ENCODE measurements at regions not wholly inside any gene's neighbourhood (a gene's known extent, or its start where the extent isn't known, plus 50 kb on each side); places are given as distances from the start of the nearest gene placed in this dataset.
"Not testable (repeated sequence)": the region's sequence is repeated elsewhere in the genome, so short reads cannot be mapped to it uniquely, and the experiment has no call there.

DNA sequence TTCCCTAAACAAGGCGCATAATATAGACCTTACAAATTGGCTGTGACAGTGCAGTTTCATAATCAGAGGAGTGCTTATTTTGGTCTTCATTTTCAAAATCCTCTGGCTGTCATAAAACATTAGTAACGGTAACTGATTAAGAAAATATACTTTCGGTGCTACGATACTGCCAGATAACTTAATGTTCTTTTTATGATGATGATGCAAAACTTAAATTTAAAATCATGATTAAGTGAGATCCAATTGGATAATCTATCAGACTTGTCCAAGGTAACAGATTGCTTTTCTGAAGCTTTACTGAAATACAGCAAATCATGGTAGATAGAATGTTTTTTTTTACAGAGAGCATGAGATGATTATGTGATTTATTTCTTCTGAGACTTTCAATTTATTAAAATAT is 364.2 kb upstream of the CNTN3 start:
- no peaks in the 10 kb centered on the region for H3K27me3 ChIP-seq (ENCODE audit: insufficient read depth, low read length)
- CTCF ChIA-PET (ENCODE audit: partially characterized antibody), result no interaction called here
- no peaks in the 10 kb centered on the region for H3K4me1 ChIP-seq (ENCODE audit: insufficient read depth, low read length)
- peaks cover 2 to 22% (median 5%) of the 10 kb centered on the region in 8 donors for H3K9me3 Mint-ChIP-seq
- DNase-seq, result no peak
- no peaks in the 10 kb centered on the region for H3K36me3 ChIP-seq (ENCODE audit: insufficient read depth, low read length)
- H3K27ac ChIP-seq (ENCODE audit: low read depth, low read length), result no peak overlapping the region
- intact Hi-C loops (cut with micrococcal nuclease), result no loop called here
- POLR2A ChIA-PET (ENCODE audit: partially characterized antibody), result no interaction called here
- H3K27me3 Mint-ChIP-seq, result no peaks in the 10 kb centered on the region
- no peaks in the 10 kb centered on the region for H3K4me1 Mint-ChIP-seq
- no peaks in the 10 kb centered on the region for H3K9me3 ChIP-seq (ENCODE audit: control insufficient read depth in 1 of 2, low read length in 2 of 2)
- H3K36me3 Mint-ChIP-seq, result no peaks in the 10 kb centered on the region
- no peak overlapping the region for H3K4me3 ChIP-seq (ENCODE audit: low read length in 2 of 2)
- H3K27ac Mint-ChIP-seq, result no peak overlapping the region
- H3K4me3 Mint-ChIP-seq, result no peak overlapping the region

DNA sequence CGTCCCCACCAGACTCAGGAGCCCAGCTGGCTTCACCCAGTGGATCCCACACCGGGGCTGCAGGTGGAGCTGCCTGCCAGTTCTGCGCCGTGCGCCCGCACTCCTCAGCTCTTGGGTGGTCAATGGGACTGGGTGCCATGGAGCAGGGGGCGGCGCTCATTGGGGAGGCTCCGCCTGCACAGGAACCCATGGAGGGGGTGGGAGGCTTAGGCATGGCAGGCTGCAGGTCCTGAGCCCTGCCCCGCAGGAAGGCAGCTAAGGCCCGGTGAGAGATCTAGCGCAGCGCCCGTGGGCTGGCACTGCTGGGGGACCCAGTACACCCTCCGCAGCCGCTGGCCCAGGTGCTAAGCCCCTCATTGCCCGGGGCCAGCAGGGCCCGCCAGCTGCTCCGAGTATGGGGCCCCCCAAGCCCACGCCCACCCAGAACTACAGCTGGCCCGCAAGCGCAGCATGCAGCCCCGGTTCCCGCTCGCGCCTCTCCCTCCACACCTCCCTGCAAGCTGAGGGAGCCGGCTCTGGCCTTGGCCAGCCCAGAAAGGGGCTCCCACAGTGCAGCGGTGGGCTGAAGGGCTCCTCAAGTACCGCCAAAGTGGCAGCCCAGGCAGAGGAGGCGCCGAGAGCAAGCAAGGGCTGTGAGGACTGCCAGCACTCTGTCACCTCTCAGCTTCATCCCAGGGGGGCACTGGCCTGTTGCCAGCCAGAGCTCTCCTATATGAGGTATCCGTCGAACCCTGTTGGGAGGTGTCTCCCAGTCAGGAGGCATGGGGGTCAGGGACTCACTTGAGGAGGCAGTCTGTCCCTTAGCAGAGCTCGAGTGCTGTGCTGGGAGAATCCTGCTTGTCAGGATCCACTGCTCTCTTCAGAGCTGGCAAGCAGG is 370.8 kb upstream of the CNTN3 start:
- POLR2A ChIA-PET (ENCODE audit: partially characterized antibody); H3K4me3 Mint-ChIP-seq; H3K4me1 ChIP-seq (ENCODE audit: insufficient read depth, low read length); H3K4me3 ChIP-seq (ENCODE audit: low read length in 2 of 2); H3K27ac ChIP-seq (ENCODE audit: low read depth, low read length); H3K4me1 Mint-ChIP-seq; H3K27me3 Mint-ChIP-seq; CTCF ChIA-PET (ENCODE audit: partially characterized antibody); H3K27ac Mint-ChIP-seq; intact Hi-C loops (cut with micrococcal nuclease); H3K9me3 ChIP-seq (ENCODE audit: control insufficient read depth in 1 of 2, low read length in 2 of 2); H3K27me3 ChIP-seq (ENCODE audit: insufficient read depth, low read length); DNase-seq; H3K36me3 ChIP-seq (ENCODE audit: insufficient read depth, low read length); H3K36me3 Mint-ChIP-seq: not testable (repeated sequence)
- peaks cover 2 to 30% (median 5%) of the 10 kb centered on the region in 8 donors for H3K9me3 Mint-ChIP-seq

DNA sequence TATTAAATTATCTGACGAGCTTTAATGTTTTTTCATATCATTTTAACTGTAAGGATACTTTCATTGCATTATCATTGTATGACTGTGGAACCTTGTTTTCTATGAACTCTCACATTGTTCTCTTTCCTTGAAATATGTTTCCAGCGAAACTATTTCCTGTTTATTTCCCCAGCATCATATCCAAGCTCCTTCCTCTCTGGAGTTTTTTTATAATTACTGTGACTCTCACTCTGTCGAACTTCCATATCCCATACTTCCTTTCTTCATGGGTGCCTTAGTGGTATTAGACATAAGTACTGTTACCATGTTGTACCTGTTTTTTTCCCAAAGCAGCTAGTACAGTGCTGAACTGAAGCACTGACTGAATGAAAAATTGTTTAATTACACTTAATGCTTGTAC is 373.6 kb upstream of the CNTN3 start:
- H3K4me1 ChIP-seq (ENCODE audit: insufficient read depth, low read length), result no peaks in the 10 kb centered on the region
- Mint-ChIP-seq H3K27ac (no peak overlapping the region), H3K4me1 (no peaks in the 10 kb centered on the region), H3K9me3 (peaks cover 2 to 21% (median 5%) of the 10 kb centered on the region in 8 donors), H3K36me3 (no peaks in the 10 kb centered on the region), H3K4me3 (no peak overlapping the region), H3K27me3 (no peaks in the 10 kb centered on the region)
- no peak for DNase-seq
- H3K27me3 ChIP-seq (ENCODE audit: insufficient read depth, low read length), result no peaks in the 10 kb centered on the region
- ChIA-PET CTCF (ENCODE audit: partially characterized antibody) (no interaction called here), POLR2A (ENCODE audit: partially characterized antibody) (no interaction called here)
- H3K9me3 ChIP-seq (ENCODE audit: control insufficient read depth in 1 of 2, low read length in 2 of 2), result no peaks in the 10 kb centered on the region
- no peak overlapping the region for H3K27ac ChIP-seq (ENCODE audit: low read depth, low read length)
- no peaks in the 10 kb centered on the region for H3K36me3 ChIP-seq (ENCODE audit: insufficient read depth, low read length)
- H3K4me3 ChIP-seq (ENCODE audit: low read length in 2 of 2), result no peak overlapping the region
- intact Hi-C loops (cut with micrococcal nuclease), result no loop called here

GRCh38 chr3:74992898-74993297 is 378.4 kb upstream of the CNTN3 start:
- no peaks in the 10 kb centered on the region for H3K27me3 Mint-ChIP-seq
- ChIA-PET POLR2A (ENCODE audit: partially characterized antibody) (no interaction called here), CTCF (ENCODE audit: partially characterized antibody) (no interaction called here)
- no peak overlapping the region for H3K4me3 Mint-ChIP-seq
- H3K36me3 ChIP-seq (ENCODE audit: insufficient read depth, low read length), result no peaks in the 10 kb centered on the region
- H3K27me3 ChIP-seq (ENCODE audit: insufficient read depth, low read length), result no peaks in the 10 kb centered on the region
- H3K36me3 Mint-ChIP-seq, result no peaks in the 10 kb centered on the region
- H3K4me1 ChIP-seq (ENCODE audit: insufficient read depth, low read length), result no peaks in the 10 kb centered on the region
- intact Hi-C loops (cut with micrococcal nuclease), result no loop called here
- no peak for DNase-seq
- no peak overlapping the region for H3K4me3 ChIP-seq (ENCODE audit: low read length in 2 of 2)
- H3K9me3 ChIP-seq (ENCODE audit: control insufficient read depth in 1 of 2, low read length in 2 of 2), result no peaks in the 10 kb centered on the region
- no peak overlapping the region for H3K27ac Mint-ChIP-seq
- no peak overlapping the region for H3K27ac ChIP-seq (ENCODE audit: low read depth, low read length)
- peaks cover 0 to 10% (median 4%) of the 10 kb centered on the region in 8 donors for H3K9me3 Mint-ChIP-seq
- no peaks in the 10 kb centered on the region for H3K4me1 Mint-ChIP-seq

DNA sequence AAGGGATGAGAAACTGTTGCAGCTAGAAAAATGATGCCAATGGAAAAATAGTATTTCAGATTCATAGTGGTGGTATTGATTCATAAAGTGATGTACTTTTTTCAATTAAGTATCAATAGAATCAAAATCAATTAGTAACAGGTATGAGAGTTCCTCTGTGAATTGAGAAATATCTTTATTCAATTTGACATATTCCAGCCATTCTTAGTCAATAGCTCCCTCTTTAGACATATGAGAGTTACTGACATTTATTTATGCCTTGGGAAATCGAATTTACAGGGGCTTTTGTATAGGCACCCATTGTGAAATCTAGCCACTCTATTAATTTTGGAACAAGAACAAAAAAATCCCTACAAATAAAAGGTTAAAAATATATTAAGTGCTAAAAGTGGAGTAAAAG is 386.9 kb upstream of the CNTN3 start:
- no peaks in the 10 kb centered on the region for H3K27me3 Mint-ChIP-seq
- H3K36me3 Mint-ChIP-seq, result no peaks in the 10 kb centered on the region
- no peak for DNase-seq
- Histone ChIP-seq H3K36me3 (ENCODE audit: insufficient read depth, low read length) (no peaks in the 10 kb centered on the region), H3K27me3 (ENCODE audit: insufficient read depth, low read length) (no peaks in the 10 kb centered on the region), H3K4me1 (ENCODE audit: insufficient read depth, low read length) (no peaks in the 10 kb centered on the region), H3K4me3 (ENCODE audit: low read length in 2 of 2) (no peak overlapping the region), H3K9me3 (ENCODE audit: control insufficient read depth in 1 of 2, low read length in 2 of 2) (no peaks in the 10 kb centered on the region), H3K27ac (ENCODE audit: low read depth, low read length) (no peak overlapping the region)
- H3K4me3 Mint-ChIP-seq, result no peak overlapping the region
- peaks cover 0 to 13% (median 5%) of the 10 kb centered on the region in 8 donors for H3K9me3 Mint-ChIP-seq
- no peaks in the 10 kb centered on the region for H3K4me1 Mint-ChIP-seq
- intact Hi-C loops (cut with micrococcal nuclease), result no loop called here
- POLR2A ChIA-PET (ENCODE audit: partially characterized antibody), result no interaction called here
- CTCF ChIA-PET (ENCODE audit: partially characterized antibody), result no interaction called here
- H3K27ac Mint-ChIP-seq, result no peak overlapping the region

DNA sequence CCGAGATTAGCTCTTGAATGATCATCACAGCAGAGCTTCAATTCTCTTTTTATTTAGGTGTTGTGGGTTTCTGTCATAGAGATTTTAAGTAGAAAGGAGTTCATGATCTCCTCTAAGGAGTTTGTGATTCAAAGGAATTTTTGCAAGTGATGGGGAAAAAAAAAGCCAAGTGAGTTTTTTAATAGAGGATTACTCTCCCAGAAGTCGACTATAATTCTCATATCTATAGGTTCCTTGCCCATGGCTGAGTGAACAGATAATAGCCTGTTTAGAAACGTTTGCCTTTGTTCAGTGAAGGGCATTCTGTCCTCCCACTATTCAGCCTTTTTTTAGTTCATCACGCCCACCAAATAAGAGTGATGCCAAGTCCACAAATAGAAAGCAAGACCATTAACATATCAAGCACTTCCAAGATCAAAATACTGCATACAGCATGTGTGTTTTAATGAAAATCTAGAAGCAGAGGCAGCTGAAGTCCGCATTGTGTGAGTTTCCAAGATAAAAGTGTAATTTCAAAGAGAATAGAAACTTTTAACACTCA is 398.4 kb upstream of the CNTN3 start:
- POLR2A ChIA-PET (ENCODE audit: partially characterized antibody), result no interaction called here
- no peak overlapping the region for H3K4me3 Mint-ChIP-seq
- Histone ChIP-seq H3K27me3 (ENCODE audit: insufficient read depth, low read length) (no peaks in the 10 kb centered on the region), H3K4me1 (ENCODE audit: insufficient read depth, low read length) (no peaks in the 10 kb centered on the region), H3K9me3 (ENCODE audit: control insufficient read depth in 1 of 2, low read length in 2 of 2) (no peaks in the 10 kb centered on the region), H3K4me3 (ENCODE audit: low read length in 2 of 2) (no peak overlapping the region), H3K36me3 (ENCODE audit: insufficient read depth, low read length) (no peaks in the 10 kb centered on the region), H3K27ac (ENCODE audit: low read depth, low read length) (no peak overlapping the region)
- no peaks in the 10 kb centered on the region for H3K36me3 Mint-ChIP-seq
- CTCF ChIA-PET (ENCODE audit: partially characterized antibody), result no interaction called here
- intact Hi-C loops (cut with micrococcal nuclease), result no loop called here
- H3K27me3 Mint-ChIP-seq, result no peaks in the 10 kb centered on the region
- no peak for DNase-seq
- H3K27ac Mint-ChIP-seq, result no peak overlapping the region
- no peaks in the 10 kb centered on the region for H3K4me1 Mint-ChIP-seq
- peaks cover 0 to 11% (median 5%) of the 10 kb centered on the region in 8 donors for H3K9me3 Mint-ChIP-seq

DNA sequence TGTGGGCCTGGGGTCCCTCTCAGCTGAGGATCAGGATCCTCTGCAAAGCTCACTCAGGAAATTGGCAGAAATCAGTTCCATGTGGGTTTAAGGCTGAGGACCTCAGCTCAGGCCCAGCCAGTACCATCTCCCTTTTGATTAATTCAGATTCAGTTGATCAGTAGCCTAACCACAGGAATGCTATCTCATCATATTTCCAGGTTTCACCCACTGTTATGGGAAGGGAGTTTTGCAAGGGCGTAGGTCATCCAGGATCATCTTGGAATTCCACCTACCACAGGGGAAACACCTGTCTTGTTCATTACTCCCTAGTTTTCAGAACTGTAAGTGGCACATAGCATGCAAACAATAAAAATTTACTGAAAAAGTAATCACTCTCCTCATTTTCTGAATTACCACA is 399.5 kb upstream of the CNTN3 start:
- H3K4me3 ChIP-seq (ENCODE audit: low read length in 2 of 2), result no peak overlapping the region
- H3K4me1 ChIP-seq (ENCODE audit: insufficient read depth, low read length), result no peaks in the 10 kb centered on the region
- intact Hi-C loops (cut with micrococcal nuclease), result no loop called here
- peaks cover 3 to 10% (median 6%) of the 10 kb centered on the region in 8 donors for H3K9me3 Mint-ChIP-seq
- H3K27me3 Mint-ChIP-seq, result no peaks in the 10 kb centered on the region
- POLR2A ChIA-PET (ENCODE audit: partially characterized antibody), result no interaction called here
- no peaks in the 10 kb centered on the region for H3K27me3 ChIP-seq (ENCODE audit: insufficient read depth, low read length)
- H3K36me3 ChIP-seq (ENCODE audit: insufficient read depth, low read length), result no peaks in the 10 kb centered on the region
- no peak overlapping the region for H3K4me3 Mint-ChIP-seq
- DNase-seq, result no peak
- H3K9me3 ChIP-seq (ENCODE audit: control insufficient read depth in 1 of 2, low read length in 2 of 2), result no peaks in the 10 kb centered on the region
- H3K27ac ChIP-seq (ENCODE audit: low read depth, low read length), result no peak overlapping the region
- H3K27ac Mint-ChIP-seq, result no peak overlapping the region
- CTCF ChIA-PET (ENCODE audit: partially characterized antibody), result no interaction called here
- no peaks in the 10 kb centered on the region for H3K36me3 Mint-ChIP-seq
- no peaks in the 10 kb centered on the region for H3K4me1 Mint-ChIP-seq

All from CD4-positive, alpha-beta memory T cell (primary cell).